Lower leg skin (tissue), 3 donors: ENCODE measurements at regions not wholly inside any gene's neighbourhood (a gene's known extent, or its start where the extent isn't known, plus 50 kb on each side); places are given as distances from the start of the nearest gene placed in this dataset.

Source experiments
- CTCF ChIP-seq, 3 donors: fragments of 450-650 bp; IDR thresholded peaks; one replicate each; pipeline ENCODE4 v1.5.1; 2016; ENCODE audit warnings: antibody characterized with exemption in 3 of 3, mild to moderate bottlenecking in 3 of 3, moderate library complexity in 2 of 3
- POLR2A ChIP-seq, 2 donors: fragments of 450-650 bp; IDR thresholded peaks; one replicate each; pipeline ENCODE4 v1.6.1; 2016 to 2017; ENCODE audit warnings: antibody characterized with exemption in 2 of 2, mild to moderate bottlenecking in 1 of 2, moderate library complexity in 1 of 2

GRCh38 chr2:120787822-120788700 lies 52.4 kb downstream of the GLI2 start:
- TF ChIP-seq CTCF (IDR thresholded peaks at IDR 0.05) (no peak), POLR2A (IDR thresholded peaks at IDR 0.05) (no peak)
